HG02763 (cell line): ENCODE measurements at regions not wholly inside any gene's neighbourhood (a gene's known extent, or its start where the extent isn't known, plus 50 kb on each side); places are given as distances from the start of the nearest gene placed in this dataset.
A peak's percentile ranks its signal among the peaks of the same experiment; 100 is the strongest.

Experiments
- ATAC-seq: cut with Tn5 transposase; IDR thresholded peaks from one replicate; pipeline ENCODE4 v1.9.1; 2021; ENCODE audit warnings: mild to moderate bottlenecking, moderate library complexity; ENCODE audit not compliant: unreplicated experiment

- ATAC-seq = no peak
Observed at GRCh38 chr1:21347072-21347581, 56.9 kb upstream of the ECE1 start.

- ATAC-seq = no peak
Observed at GRCh38 chr1:21346365-21347071, 56.3 kb upstream of the ECE1 start.

- peak; percentile 11 for ATAC-seq
Observed at GRCh38 chr1:21344750-21345443, 54.6 kb upstream of the ECE1 start.

- ATAC-seq = no peak
Observed at GRCh38 chr1:21344098-21344749, 54.0 kb upstream of the ECE1 start.

DNA sequence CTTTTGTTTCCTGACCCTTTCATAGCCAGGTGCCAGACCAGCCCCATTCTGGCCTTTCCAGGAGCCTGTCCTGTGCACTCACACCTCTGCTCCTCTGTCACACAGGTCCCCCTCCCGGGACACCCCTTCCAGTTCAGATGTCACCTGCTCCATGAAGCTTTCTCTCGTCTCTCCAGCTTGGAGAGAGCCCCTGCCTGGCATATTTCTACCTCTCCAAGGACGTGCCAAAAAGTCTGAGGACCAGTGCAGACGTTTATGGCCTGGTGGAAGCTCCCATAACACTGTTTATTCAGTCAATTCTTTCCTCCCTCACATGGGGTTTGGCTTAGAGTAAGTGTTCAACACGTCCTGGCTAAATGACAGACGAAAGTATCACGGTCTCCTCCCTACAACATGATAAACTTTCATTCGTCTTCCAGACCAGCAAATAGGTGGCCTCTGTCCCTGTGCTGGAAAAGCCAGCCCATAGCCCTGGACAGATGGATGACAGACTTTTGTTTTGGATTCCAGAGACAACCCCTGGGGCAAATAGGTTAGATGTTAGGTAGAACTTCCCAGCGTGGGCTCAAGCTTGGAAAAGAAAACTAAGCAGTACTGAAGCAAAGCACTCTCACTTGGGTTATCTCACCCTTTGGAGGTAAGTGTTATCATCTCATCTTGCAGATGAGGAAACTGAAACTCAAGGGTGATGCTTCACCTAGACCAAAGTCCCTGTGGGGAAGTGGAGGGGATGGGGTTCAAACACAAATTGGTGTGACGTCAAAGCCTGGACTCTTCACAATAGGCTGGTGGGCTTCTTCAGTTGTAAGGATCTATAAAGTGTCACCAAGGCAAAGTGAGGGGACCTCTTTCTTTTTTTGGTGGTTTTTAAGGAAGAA, 52.9 kb upstream of the ECE1 start:
- no peak for ATAC-seq

- ATAC-seq = no peak
Observed at GRCh38 chr1:21341517-21342078, 51.3 kb upstream of the ECE1 start.

- ATAC-seq = no peak
Observed at GRCh38 chr1:21341022-21341421, 50.8 kb upstream of the ECE1 start.

GRCh38 chr1:21340230-21340945, 50.1 kb upstream of the ECE1 start:
- no peak for ATAC-seq
